GM21737 (cell line): ENCODE measurements at regions not wholly inside any gene's neighbourhood (a gene's known extent, or its start where the extent isn't known, plus 50 kb on each side); places are given as distances from the start of the nearest gene placed in this dataset.

Experiments used
- ATAC-seq: cut with Tn5 transposase; IDR thresholded peaks from one replicate; pipeline ENCODE4 v1.9.1; 2021; ENCODE audit warnings: mild to moderate bottlenecking, moderate library complexity; ENCODE audit not compliant: unreplicated experiment

DNA sequence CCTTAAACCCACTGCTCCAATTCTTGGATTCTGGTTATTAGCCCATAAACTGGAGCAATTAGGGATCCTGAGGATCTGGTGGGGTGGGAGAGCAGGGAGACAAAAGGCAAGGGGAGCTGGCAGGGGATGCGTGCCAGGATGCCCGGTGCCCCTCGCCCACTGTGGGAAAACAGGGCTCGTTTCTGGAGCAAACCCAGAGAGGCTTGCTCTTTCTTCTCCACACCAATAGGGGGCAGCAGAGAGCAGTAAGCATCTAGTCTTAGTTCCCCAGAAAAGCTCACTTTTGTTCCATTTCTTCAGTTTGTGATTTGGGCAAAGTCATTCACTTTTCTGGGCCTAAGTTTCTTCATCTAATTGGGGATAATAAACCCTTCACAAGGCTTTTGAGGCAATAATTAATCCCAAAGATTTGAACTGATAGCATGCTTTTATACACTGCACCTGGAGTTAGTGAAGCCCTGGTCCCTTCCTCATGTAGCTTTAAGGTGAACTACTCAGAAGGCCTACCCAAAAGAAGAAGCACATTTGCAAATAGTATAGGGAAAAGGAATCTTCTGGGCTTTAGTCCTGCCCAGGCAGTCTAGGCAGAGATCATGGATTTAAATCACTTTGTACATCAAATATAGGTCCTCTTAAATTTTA, 160.6 kb upstream of the USP24 start:
- no peak for ATAC-seq

DNA sequence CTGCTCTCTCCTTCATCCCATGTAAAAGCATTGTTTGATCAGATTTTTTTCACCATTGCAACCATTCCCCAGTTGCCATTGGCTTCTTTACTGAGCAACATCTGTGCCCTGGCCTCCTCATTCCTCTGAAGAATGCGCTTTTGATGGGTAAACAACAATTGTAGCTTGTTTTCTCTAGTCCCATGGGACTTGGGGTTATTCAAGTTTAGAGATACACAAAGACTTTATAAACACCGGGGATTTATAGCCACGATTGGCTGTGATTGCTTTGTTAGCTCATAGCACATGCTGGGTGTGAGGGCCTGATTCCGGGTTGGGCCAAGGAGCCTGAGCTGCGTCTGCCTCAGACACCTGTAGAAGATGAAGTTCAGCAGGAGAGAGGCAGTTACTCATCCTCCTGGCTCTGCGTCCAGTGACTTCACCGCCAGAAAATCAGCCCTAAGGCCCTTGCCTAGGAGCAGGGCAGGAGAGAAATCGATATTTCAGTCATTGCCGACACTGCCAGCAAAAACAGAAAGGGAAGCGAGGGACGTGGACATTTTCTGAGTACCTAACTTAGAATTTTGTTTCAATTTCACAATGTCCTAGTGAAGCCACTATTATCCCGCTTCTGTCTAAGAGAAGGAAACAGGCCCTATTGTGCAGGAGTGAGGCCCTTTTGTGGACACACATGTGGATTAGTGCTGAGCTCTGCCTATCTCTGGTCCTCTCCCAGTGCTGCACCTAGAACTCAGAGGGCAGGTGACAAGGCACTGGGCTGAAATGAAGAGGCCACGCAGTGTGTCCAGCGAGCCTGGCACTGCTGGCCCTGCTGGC, 159.8 kb upstream of the USP24 start:
- ATAC-seq = no peak

GRCh38 chr1:55374216-55374615, 159.1 kb upstream of the USP24 start:
- ATAC-seq = no peak

- ATAC-seq = no peak
Measured at GRCh38 chr1:55369474-55369873, 154.3 kb upstream of the USP24 start.

DNA sequence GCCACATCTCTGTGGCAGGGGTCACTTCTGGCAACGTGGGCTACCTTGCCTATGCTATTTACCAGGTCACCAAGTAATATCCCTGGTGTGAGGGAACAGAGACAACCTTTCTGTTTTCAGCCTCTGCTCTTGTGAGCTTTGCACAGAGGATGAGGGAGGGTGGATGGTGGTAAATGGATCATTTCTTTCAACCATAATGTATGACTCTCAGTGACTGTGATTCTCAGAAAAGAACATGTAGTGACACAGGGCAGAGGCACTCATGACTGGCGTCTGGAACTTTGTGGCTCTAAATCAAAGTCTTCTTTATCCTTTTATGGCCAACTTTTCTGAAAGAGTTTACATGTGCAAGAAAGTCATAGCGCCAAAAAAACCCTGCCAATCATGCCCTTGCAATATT, 153.5 kb upstream of the USP24 start:
- no peak for ATAC-seq

GRCh38 chr1:55367273-55367672, 152.1 kb upstream of the USP24 start:
- no peak for ATAC-seq

DNA sequence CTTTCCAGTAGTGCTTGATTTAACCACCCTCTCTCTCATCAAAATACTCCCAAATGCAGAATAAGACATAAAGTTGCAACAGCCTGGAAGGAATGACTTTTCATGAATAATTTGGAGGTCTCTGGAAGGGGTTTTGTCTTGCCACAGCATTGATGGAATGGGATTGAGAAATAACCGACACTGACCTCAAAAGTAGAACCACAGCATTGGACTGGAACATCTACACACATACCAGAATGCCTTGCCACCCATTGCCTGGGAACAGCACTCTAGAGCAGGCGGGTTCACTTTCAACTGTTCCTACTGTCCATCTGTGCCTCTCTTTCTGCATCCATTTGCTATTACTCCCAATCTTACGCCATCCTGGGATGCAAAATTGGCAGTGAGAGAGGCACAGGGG, 149.1 kb upstream of the USP24 start:
- no peak for ATAC-seq

DNA sequence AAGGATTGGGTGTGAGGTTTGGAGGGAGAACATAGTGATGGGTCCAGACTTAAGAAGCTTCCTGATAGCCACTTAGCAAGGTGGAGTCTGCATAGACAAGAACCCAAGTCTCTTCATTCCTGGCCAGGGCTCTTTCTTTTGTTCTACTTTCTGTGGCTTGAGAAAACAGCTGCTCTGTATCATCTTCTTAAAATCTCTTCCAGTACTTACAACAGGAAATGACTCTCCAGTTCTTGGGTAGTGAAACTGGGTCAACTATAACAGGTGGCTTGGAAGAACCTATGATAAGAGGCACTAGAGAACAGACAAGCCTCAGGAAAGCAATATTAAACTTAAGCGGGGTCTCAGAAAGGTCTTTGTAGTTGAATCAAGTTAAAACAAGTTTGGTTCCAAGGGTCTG, 148.1 kb upstream of the USP24 start:
- no peak for ATAC-seq

GRCh38 chr1:55362558-55362957, 147.4 kb upstream of the USP24 start:
- ATAC-seq = no peak

- no peak for ATAC-seq
Measured at GRCh38 chr1:55359611-55360010, 144.4 kb upstream of the USP24 start.

- no peak for ATAC-seq
Measured at GRCh38 chr1:55358581-55358980, 143.4 kb upstream of the USP24 start.

- no peak for ATAC-seq
Measured at GRCh38 chr1:55355549-55355948, 140.4 kb upstream of the USP24 start.

GRCh38 chr1:55353707-55354620, 138.8 kb upstream of the USP24 start:
- no peak for ATAC-seq

DNA sequence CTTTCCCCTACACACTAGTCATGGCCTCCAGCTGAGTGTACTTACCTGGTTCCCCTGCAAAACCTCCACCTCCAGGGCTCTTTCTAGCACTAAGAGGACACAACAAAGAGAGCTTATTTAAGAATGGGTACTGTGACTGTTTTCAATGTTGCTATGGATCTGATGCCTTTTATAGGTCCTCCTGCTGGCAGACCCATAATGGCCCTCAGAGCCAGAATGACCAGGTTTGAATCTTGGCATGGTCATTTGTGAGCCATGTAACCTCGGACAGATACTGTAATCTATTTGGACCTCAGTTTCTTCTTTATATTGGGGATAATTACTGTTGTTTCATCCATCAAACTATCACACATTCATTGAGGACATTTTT, 137.6 kb upstream of the USP24 start:
- no peak for ATAC-seq

DNA sequence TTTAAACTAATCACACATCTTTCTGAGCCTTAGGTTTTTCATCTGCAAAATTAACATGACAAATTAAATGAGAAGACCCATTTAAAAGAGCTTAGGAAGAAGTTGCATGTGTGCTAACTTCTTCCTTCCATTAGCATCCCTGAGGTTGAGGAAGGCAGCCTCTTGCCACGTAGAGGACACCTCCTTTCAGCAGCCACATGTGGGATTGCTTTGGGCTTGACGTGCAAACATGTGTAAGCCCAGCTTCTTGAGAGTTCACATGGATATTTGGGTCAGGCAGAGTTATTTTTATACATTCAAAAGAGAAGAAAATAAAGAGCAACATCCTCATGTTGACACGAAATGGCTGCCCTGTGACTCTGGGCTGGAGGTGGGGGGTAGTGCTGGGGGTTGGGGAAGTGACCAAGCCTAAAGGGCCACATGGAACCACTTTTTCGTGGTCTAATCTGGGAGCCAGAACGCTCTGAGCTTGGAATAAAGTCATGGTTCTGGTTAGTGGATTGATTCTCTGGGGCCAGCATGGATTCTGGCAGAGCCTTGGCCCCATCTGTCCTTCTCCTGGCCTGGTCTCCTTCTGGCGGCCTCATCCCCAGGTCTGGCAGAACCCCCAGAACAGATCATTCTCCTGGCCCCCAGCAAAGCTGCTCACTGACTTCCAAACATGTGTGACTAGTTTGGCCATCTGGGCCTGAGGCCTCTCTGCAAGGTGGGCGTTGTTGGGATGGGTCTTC, 137.1 kb upstream of the USP24 start:
- ATAC-seq = no peak

GRCh38 chr1:55348356-55348755, 133.2 kb upstream of the USP24 start:
- ATAC-seq = no peak

- ATAC-seq = no peak
Measured at GRCh38 chr1:55347866-55348265, 132.7 kb upstream of the USP24 start.

GRCh38 chr1:55347041-55347440, 131.9 kb upstream of the USP24 start:
- no peak for ATAC-seq

- ATAC-seq = no peak
Measured at GRCh38 chr1:55346586-55346985, 131.4 kb upstream of the USP24 start.

- ATAC-seq = no peak
Measured at GRCh38 chr1:55339681-55340080, 124.5 kb upstream of the USP24 start.

DNA sequence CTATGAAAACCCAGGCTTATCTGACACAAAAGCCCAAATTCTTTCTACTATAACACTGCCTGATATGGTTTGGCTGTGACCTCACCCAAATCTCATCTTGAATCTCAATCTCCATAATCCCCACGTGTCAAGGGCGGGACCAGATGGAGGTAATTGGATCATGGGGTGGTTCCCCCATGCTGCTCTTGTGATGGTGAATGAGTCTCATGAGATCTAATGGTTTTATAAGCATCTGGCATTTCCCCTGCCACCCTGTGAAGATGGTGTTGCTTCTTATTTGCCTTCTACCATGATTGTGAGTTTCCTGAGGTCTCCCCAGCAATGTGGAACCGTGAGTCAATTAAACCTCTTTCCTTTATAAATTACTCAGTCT, 123.3 kb upstream of the USP24 start:
- ATAC-seq = no peak
